Activated CD8-positive, alpha-beta memory T cell treated with anti-CD3 and anti-CD28 coated beads for 1 hour (primary cell): ENCODE measurements at regions not wholly inside any gene's neighbourhood (a gene's known extent, or its start where the extent isn't known, plus 50 kb on each side); places are given as distances from the start of the nearest gene placed in this dataset.

Experiments used
- DNase-seq, 2 donors: peaks; one replicate each; pipeline ENCODE4 v3.0.0-alpha.2; 2020; ENCODE audit warnings: low read depth in 1 of 2; ENCODE audit errors: extremely low read depth in 1 of 2

GRCh38 chr10:44476409-44477045 is 91.6 kb upstream of the CXCL12 start:
- DNase-seq = no peak

- no peak for DNase-seq
These were observed 92.1 kb upstream of the CXCL12 start for GRCh38 chr10:44477046-44477425.

GRCh38 chr10:44478040-44478439 is 93.1 kb upstream of the CXCL12 start:
- DNase-seq = no peak

- DNase-seq = no peak
These were observed 94.2 kb upstream of the CXCL12 start for GRCh38 chr10:44478876-44479705.

- DNase-seq = no peak
These were observed 107.8 kb upstream of the CXCL12 start for GRCh38 chr10:44492678-44493077.

- DNase-seq = no peak
These were observed 113.3 kb upstream of the CXCL12 start for GRCh38 chr10:44498222-44498621.

- no peak for DNase-seq
These were observed 115.6 kb upstream of the CXCL12 start for GRCh38 chr10:44500451-44500850.

- no peak for DNase-seq
These were observed 121.5 kb upstream of the CXCL12 start for GRCh38 chr10:44506386-44506785.

GRCh38 chr10:44510379-44511115 is 125.7 kb upstream of the CXCL12 start:
- DNase-seq = no peak

GRCh38 chr10:44511166-44511565 is 126.3 kb upstream of the CXCL12 start:
- DNase-seq = no peak

- DNase-seq = no peak
These were observed 126.7 kb upstream of the CXCL12 start for GRCh38 chr10:44511601-44512000.

- DNase-seq = no peak
These were observed 127.6 kb upstream of the CXCL12 start for GRCh38 chr10:44512431-44513022.

GRCh38 chr10:44513591-44513990 is 128.7 kb upstream of the CXCL12 start:
- DNase-seq = no peak

- DNase-seq = no peak
These were observed 132.0 kb upstream of the CXCL12 start for GRCh38 chr10:44516891-44517290.

- DNase-seq = no peak
These were observed 132.7 kb upstream of the CXCL12 start for GRCh38 chr10:44517635-44518034.

- DNase-seq = no peak
These were observed 134.5 kb upstream of the CXCL12 start for GRCh38 chr10:44519361-44519760.

GRCh38 chr10:44520651-44521050 is 135.8 kb upstream of the CXCL12 start:
- DNase-seq = no peak

GRCh38 chr10:44539178-44539577 is 154.3 kb upstream of the CXCL12 start:
- no peak for DNase-seq

- DNase-seq = no peak
These were observed 167.8 kb upstream of the CXCL12 start for GRCh38 chr10:44552726-44553125.

GRCh38 chr10:44557596-44558191 is 172.8 kb upstream of the CXCL12 start:
- DNase-seq = no peak

- DNase-seq = no peak
These were observed 173.6 kb upstream of the CXCL12 start for GRCh38 chr10:44558521-44558920.
